NB4 (cell line): ENCODE measurements at regions not wholly inside any gene's neighbourhood (a gene's known extent, or its start where the extent isn't known, plus 50 kb on each side); places are given as distances from the start of the nearest gene placed in this dataset.

ENCODE experiments used
- DNase-seq: peaks from one replicate; pipeline ENCODE4 v3.0.0; 2010; ENCODE audit warnings: low read depth
- H3K4me3 ChIP-seq: one replicate; pipeline ENCODE4 v1.5.1; 2011; ENCODE audit warnings: mild to moderate bottlenecking, low read depth, low read length, moderate library complexity
- CTCF ChIP-seq: IDR thresholded peaks from one replicate; pipeline ENCODE4 v1.5.1; 2012; ENCODE audit warnings: low read depth, low read length
- MYC ChIP-seq: IDR thresholded peaks from 2 replicates; pipeline ENCODE4 v1.6.1; 2011; ENCODE audit warnings: low read depth, low read length
- POLR2A ChIP-seq: IDR thresholded peaks from 2 replicates; pipeline ENCODE4 v1.6.1; 2011; ENCODE audit warnings: mild to moderate bottlenecking; ENCODE audit not compliant: insufficient read length; ENCODE audit errors: extremely low read depth
- TF ChIP-seq, protein P1 (sequence below): IDR thresholded peaks from 2 replicates; pipeline ENCODE4 v1.6.1; 2011; ENCODE audit warnings: low read depth, low read length

- no peak overlapping the region for H3K4me3 ChIP-seq
- TF ChIP-seq CTCF (no peak), POLR2A (no peak), MYC (no peak)
- TF ChIP-seq, protein P1, sequence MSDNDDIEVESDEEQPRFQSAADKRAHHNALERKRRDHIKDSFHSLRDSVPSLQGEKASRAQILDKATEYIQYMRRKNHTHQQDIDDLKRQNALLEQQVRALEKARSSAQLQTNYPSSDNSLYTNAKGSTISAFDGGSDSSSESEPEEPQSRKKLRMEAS, result no peak
- DNase-seq, result no peak
These were observed 58.2 kb downstream of the ESM1 start for GRCh38 chr5:54927097-54927746.

DNA sequence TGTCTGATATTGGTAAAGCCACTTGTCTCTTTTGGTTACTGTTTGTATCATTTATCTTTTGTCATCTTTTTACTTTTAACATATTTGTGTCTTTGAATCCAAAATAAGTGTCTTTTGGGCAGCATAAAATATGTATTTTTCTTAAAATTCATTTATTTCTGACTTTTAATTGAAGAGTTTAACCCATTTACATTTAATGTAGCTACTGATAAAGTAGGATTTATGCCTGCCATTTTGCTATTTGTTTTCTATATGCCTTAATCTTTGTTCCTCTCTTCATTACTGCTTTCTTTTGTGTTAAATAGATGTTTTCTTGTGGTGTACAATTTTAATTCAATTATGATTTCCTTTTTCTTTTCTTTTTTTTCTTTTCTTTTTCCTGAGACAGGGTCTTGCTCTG, 60.9 kb downstream of the ESM1 start:
- no peak overlapping the region for H3K4me3 ChIP-seq
- DNase-seq, result no peak
- no peak for TF ChIP-seq CTCF
- TF ChIP-seq POLR2A, result no peak
- TF ChIP-seq, protein P1, result no peak
- TF ChIP-seq MYC, result no peak

DNA sequence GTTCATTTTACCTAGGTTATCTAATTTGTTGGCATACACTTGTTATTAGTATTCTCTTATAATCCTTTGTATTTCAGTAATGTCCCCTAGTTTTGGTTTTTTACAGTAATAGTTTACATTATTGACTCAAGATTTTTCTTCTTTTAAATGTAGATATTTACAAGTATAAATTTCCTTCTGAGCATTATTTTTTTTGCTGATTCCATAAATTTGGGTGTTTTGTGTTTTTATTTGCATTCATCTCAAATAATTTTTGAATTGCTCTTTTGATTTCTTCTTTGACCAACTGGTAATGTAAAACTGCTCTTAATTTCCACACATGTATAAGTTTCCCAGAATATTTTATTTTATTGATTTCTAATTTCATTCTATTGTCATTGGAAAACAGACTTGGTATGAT, 68.1 kb downstream of the ESM1 start:
- no peak overlapping the region for H3K4me3 ChIP-seq
- DNase-seq, result no peak
- TF ChIP-seq CTCF, result no peak
- TF ChIP-seq POLR2A, result no peak
- TF ChIP-seq, protein P1, result no peak
- TF ChIP-seq MYC, result no peak

DNA sequence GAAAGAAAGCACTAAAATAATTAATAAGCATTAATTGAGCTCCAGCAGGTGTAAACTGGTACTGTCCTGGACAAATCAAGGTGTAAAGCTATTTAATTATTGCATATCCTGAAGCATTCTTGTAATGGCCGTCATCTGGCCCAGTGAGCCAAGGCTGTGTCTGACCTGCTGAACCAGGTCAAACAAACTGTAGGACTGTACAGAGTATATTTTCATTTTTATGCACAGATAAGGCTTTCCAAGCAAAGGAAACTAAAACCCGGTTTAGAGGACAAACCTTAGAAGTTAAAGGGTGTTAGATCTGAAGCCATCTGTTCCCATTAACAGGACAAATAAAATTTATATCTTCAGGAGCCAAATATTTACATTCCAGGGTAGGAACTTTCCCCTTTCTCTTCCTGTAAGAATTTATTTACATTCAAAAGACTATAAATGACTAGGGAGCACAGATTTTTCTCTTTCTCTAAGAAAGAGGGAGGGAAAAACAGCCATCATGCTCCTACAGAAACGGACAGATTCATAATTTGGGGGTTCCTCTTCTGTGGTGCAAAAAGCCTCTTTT, 69.8 kb downstream of the ESM1 start:
- H3K4me3 ChIP-seq, result no peak overlapping the region
- no peak for DNase-seq
- TF ChIP-seq MYC (no peak), POLR2A (no peak), CTCF (no peak)
- TF ChIP-seq, protein P1, result no peak

- TF ChIP-seq, protein P1, result no peak
- TF ChIP-seq POLR2A (no peak), MYC (no peak), CTCF (no peak)
- no peak for DNase-seq
- H3K4me3 ChIP-seq, result no peak overlapping the region
These were observed 73.4 kb downstream of the ESM1 start for GRCh38 chr5:54912021-54912420.
